Lower leg skin (tissue), 4 donors: ENCODE measurements at regions not wholly inside any gene's neighbourhood (a gene's known extent, or its start where the extent isn't known, plus 50 kb on each side); places are given as distances from the start of the nearest gene placed in this dataset.

Source experiments
- DNase-seq, 2 donors: peaks; one replicate each; pipeline ENCODE4 v3.0.0-alpha.2; 2019; ENCODE audit warnings: low spot score in 2 of 2
- H3K4me3 ChIP-seq: fragments of 200-600 bp; sonication (generic); 2 replicates; pipeline ENCODE4 v1.5.1; 2017; ENCODE audit warnings: mild to moderate bottlenecking, low read depth; ENCODE audit not compliant: poor library complexity, severe bottlenecking
- CTCF ChIP-seq, 3 donors: fragments of 450-650 bp; IDR thresholded peaks; one replicate each; pipeline ENCODE4 v1.5.1; 2016; ENCODE audit warnings: antibody characterized with exemption in 3 of 3, mild to moderate bottlenecking in 3 of 3, moderate library complexity in 2 of 3
- POLR2A ChIP-seq, 2 donors: fragments of 450-650 bp; IDR thresholded peaks; one replicate each; pipeline ENCODE4 v1.6.1; 2016 to 2017; ENCODE audit warnings: antibody characterized with exemption in 2 of 2, mild to moderate bottlenecking in 1 of 2, moderate library complexity in 1 of 2
- WGBS, 2 donors: methylation state at CpG; one replicate each; pipeline ENCODE4 v1.1.5; 2018; 5-methylcytosine and 5-hydroxymethylcytosine counted together
- intact Hi-C: fragments of 100-400 bp; cut with DNase I; formaldehyde crosslinking; loops from one replicate; pipeline ENCODE4 v1.15.0; 2023; ENCODE audit warnings: low total_unique reads

GRCh38 chr15:69980341-69981059 lies 117.2 kb downstream of the TLE3 start:
- intact Hi-C loops: no loop called here
- TF ChIP-seq POLR2A (IDR thresholded peaks at IDR 0.05) (no peak), CTCF (IDR thresholded peaks at IDR 0.05) (no peak)
- 80 to 85% methylated on average over 7 of the region's 7 CpGs for WGBS, 2 donors
- DNase-seq: peak in 1 of 2 donors; percentile 58
- no peak overlapping the region for H3K4me3 ChIP-seq

DNA sequence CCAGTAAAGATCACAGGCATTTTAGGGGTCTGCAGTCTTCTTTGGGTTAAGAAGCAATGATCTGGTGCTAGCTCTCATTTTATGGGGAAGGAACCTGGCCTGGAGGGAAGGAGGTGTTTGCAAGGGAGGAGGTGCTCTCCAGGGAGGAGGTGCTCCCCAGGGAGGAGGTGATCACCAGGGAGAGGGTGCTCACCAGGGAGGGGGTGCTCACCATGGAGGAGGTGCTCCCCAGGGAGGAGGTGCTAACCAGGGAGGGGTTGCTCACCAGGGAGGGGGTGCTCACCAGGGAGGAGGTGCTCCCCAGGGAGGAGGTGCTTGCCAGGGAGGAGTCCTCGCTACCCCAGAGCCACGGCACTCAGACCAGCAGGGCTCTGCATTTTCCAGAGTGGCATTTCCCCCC lies 115.7 kb downstream of the TLE3 start:
- H3K4me3 ChIP-seq: no peak overlapping the region
- TF ChIP-seq CTCF (IDR thresholded peaks at IDR 0.05): no peak
- TF ChIP-seq POLR2A (IDR thresholded peaks at IDR 0.05): no peak
- 62 to 66% methylated on average over 2 of the region's 2 CpGs for WGBS, 2 donors
- DNase-seq: peak in 1 of 2 donors; percentile 58
- intact Hi-C loops: no loop called here

- intact Hi-C loops: no loop called here
- no peak overlapping the region for H3K4me3 ChIP-seq
- peak in 1 of 2 donors; percentile 43 for DNase-seq
- WGBS, 2 donors: 66 to 73% methylated on average over 7 of the region's 7 CpGs
- TF ChIP-seq POLR2A (IDR thresholded peaks at IDR 0.05): no peak
- no peak for TF ChIP-seq CTCF (IDR thresholded peaks at IDR 0.05)
Observed at GRCh38 chr15:69983696-69984265, 113.9 kb downstream of the TLE3 start.

GRCh38 chr15:69987492-69988489 lies 109.9 kb downstream of the TLE3 start:
- no peak overlapping the region for H3K4me3 ChIP-seq
- TF ChIP-seq POLR2A (IDR thresholded peaks at IDR 0.05) (no peak), CTCF (IDR thresholded peaks at IDR 0.05) (no peak)
- 81 to 88% methylated on average over 9 of the region's 9 CpGs for WGBS, 2 donors
- no peak for DNase-seq
- intact Hi-C loops: no loop called here

GRCh38 chr15:69988541-69989225 lies 109.0 kb downstream of the TLE3 start:
- no peak for DNase-seq
- 68 to 77% methylated on average over 10 of the region's 10 CpGs for WGBS, 2 donors
- intact Hi-C loops: no loop called here
- TF ChIP-seq CTCF (IDR thresholded peaks at IDR 0.05) (no peak), POLR2A (IDR thresholded peaks at IDR 0.05) (no peak)
- no peak overlapping the region for H3K4me3 ChIP-seq
